ENCODE measurements at regions not wholly inside any gene's neighbourhood (a gene's known extent, or its start where the extent isn't known, plus 50 kb on each side); places are given as distances from the start of the nearest gene placed in this dataset.

- TF ChIP-seq CBFA2T2 (conservative IDR thresholded peaks at IDR 0.05) (no peak), NEUROD1 (IDR thresholded peaks at IDR 0.05; ENCODE audit: borderline replicate concordance, low read depth, low read length, partially characterized antibody) (no peak), MAFG (tag; conservative IDR thresholded peaks at IDR 0.05) (no peak), HDGF (IDR thresholded peaks at IDR 0.05) (no peak), MTA3 (IDR thresholded peaks at IDR 0.05; ENCODE audit: borderline replicate concordance) (no peak), WHSC1 (IDR thresholded peaks at IDR 0.05; ENCODE audit: low read length) (no peak), ZNF398 (CRISPR knock-in tag; IDR thresholded peaks at IDR 0.05) (no peak), NFIX (CRISPR knock-in tag; IDR thresholded peaks at IDR 0.05; ENCODE audit: low read depth) (no peak), CREB1 (IDR thresholded peaks at IDR 0.05) (no peak), CREB1 (CRISPR knock-in tag; IDR thresholded peaks at IDR 0.05) (no peak)
These were observed 218.8 kb downstream of the RAB11FIP4 start (continued) for GRCh38 chr17:31609996-31610910.

GRCh38 chr17:31609331-31609730, 217.9 kb downstream of the RAB11FIP4 start:
- no peaks in the 10 kb centered on the region for H3K36me3 ChIP-seq (ENCODE audit: control insufficient read depth, insufficient read depth, low read length)
- peaks cover 13 to 41% of the 10 kb centered on the region in 2 experiments; a peak in 4 of 5 replicates for H3K27me3 ChIP-seq (ENCODE audit: control insufficient read depth in 2 of 2, insufficient read depth in 2 of 2, low read length in 2 of 2)
- intact Hi-C loops (cut with micrococcal nuclease) (no loop called here), in situ Hi-C loops (cut with MboI) (no loop called here)
- no TSS peak for BruUV-seq (replicated peaks)
- no peaks in the 10 kb centered on the region for H3K79me2 ChIP-seq (ENCODE audit: control insufficient read depth, insufficient read depth, low read length)
- ChIA-PET CTCF (ENCODE audit: low intra/inter-chr PET ratio) (no interaction called here), POLR2A (no interaction called here)
- ATAC-seq (no peak), FAIRE-seq (no peak), DNase-seq (ENCODE audit: extremely low read depth in 1 of 4, low spot score in 3 of 4) (peak in 1 of 4 experiments; percentile 11)
- H3K9ac ChIP-seq (ENCODE audit: insufficient read depth in 1 of 2, low read depth in 2 of 2, low read length in 2 of 2): no peak overlapping the region
- no peaks in the 10 kb centered on the region for H4K20me1 ChIP-seq (replicated peaks; ENCODE audit: control insufficient read depth, insufficient read depth, low read length)
- TF ChIP-seq ZFP36 (IDR thresholded peaks at IDR 0.05; ENCODE audit: low read depth, low read length, partially characterized antibody) (no peak), PHTF2 (CRISPR knock-in tag; IDR thresholded peaks at IDR 0.05) (no peak), C11orf30 (IDR thresholded peaks at IDR 0.05; ENCODE audit: low read depth) (no peak), CTCFL (IDR thresholded peaks at IDR 0.05; ENCODE audit: borderline replicate concordance, insufficient read depth, low read depth, low read length, poor library complexity, severe bottlenecking) (peak; percentile 13), ZC3H4 (CRISPR knock-in tag; IDR thresholded peaks at IDR 0.05; ENCODE audit: borderline replicate concordance) (no peak), CTCF (IDR thresholded peaks at IDR 0.05 in 2 of 3, conservative IDR thresholded peaks at IDR 0.05 in 1 of 3; ENCODE audit: insufficient read depth in 2 of 3, low read depth in 1 of 3, low read length in 3 of 3) (0 out of 6 replicates have a peak, but pooled peaks of 1 of the 3 experiments have one; percentile 10)
- no peaks in the 10 kb centered on the region for H3K4me1 ChIP-seq (replicated peaks in 1 of 2; ENCODE audit: control insufficient read depth in 2 of 2, insufficient read depth in 2 of 2, low read length in 2 of 2)
- WGBS (ENCODE audit: insufficient coverage, low coverage, missing lambda C conversion rate): 0% methylated on average over 3 of the region's 3 CpGs
- no peak overlapping the region for H3K4me2 ChIP-seq (ENCODE audit: insufficient read depth, low read length)
- H3K4me3 ChIP-seq: no peak overlapping the region
- H3K27ac ChIP-seq (ENCODE audit: extremely low read depth, low read depth, low read length): no peak overlapping the region
- no peaks in the 10 kb centered on the region for H3K9me3 ChIP-seq (replicated peaks; ENCODE audit: control insufficient read depth, insufficient read depth, low read depth, low read length)
- no peaks in the 10 kb centered on the region for H3K9me1 ChIP-seq (ENCODE audit: control insufficient read depth, insufficient read depth, low read length)
- no peak overlapping the region for H2AFZ ChIP-seq (ENCODE audit: low read depth, low read length)
